GM23248 (cell line): ENCODE measurements at regions not wholly inside any gene's neighbourhood (a gene's known extent, or its start where the extent isn't known, plus 50 kb on each side); places are given as distances from the start of the nearest gene placed in this dataset.

Experiments used
- EZH2 ChIP-seq: fragments of 200-600 bp; sonication (generic); IDR thresholded peaks from 2 replicates; pipeline ENCODE4 v1.6.1; 2018; ENCODE audit warnings: antibody characterized with exemption, mild to moderate bottlenecking; ENCODE audit not compliant: insufficient read depth, poor library complexity, severe bottlenecking
- EZH2phosphoT487 ChIP-seq: fragments of 200-600 bp; sonication (generic); IDR thresholded peaks from 2 replicates; pipeline ENCODE4 v1.6.1; 2018; ENCODE audit warnings: antibody characterized with exemption, moderate library complexity, mild to moderate bottlenecking, low read depth; ENCODE audit not compliant: insufficient read depth

- TF ChIP-seq EZH2 (no peak), EZH2phosphoT487 (no peak)
Observed at GRCh38 chr2:126579868-126580267, 76.1 kb upstream of the GYPC start.
